DMS 273 (cell line): ENCODE measurements at regions not wholly inside any gene's neighbourhood (a gene's known extent, or its start where the extent isn't known, plus 50 kb on each side); places are given as distances from the start of the nearest gene placed in this dataset.

Experiments
- DNase-seq: peaks from one replicate; lab custom pipeline; 2025; ENCODE audit not compliant: unreplicated experiment; lab: John Stamatoyannopoulos, UW

DNA sequence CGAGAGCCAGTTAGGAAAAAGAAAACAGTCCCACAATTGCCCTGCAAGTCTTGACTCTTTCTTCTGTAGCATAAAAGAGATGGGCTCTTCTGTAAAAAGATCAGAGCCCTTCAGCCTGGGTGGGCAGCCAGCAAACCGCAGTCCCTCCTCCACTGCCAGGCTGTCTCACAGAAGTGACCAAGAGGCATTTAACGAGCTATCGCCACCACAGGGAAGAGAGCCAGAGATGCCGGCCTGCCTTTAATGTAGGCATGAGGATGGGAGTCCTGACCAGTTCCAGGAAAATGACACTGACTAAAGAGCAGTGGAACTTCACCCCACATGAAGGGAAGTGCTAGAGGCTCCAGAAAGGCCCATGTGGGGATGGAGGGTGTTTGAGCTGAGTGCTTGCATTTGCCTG is 264.6 kb downstream of the NDUFS4 start:
- no peak for DNase-seq

- no peak for DNase-seq
Measured at GRCh38 chr5:53825926-53826325, 265.5 kb downstream of the NDUFS4 start.

DNA sequence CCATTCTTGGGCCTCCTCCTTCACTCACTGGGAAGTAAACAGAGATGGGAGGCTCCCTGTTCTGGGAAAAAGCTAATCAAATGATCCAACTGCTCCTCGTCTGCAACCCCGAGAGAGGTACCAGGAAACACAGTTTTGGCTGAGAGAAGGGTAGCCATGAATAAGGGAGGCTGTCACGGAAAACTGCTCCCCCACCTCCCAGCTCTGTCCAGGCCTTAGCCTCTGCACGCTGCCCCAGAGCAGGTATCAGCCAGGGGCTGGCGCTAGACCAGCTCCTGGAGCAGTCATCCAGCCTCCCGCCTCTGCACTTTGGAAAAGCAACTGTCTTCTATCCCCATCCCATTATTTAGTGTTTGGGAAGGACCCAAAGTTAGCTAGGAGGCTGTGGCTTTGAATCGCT is 266.1 kb downstream of the NDUFS4 start:
- DNase-seq = no peak

DNA sequence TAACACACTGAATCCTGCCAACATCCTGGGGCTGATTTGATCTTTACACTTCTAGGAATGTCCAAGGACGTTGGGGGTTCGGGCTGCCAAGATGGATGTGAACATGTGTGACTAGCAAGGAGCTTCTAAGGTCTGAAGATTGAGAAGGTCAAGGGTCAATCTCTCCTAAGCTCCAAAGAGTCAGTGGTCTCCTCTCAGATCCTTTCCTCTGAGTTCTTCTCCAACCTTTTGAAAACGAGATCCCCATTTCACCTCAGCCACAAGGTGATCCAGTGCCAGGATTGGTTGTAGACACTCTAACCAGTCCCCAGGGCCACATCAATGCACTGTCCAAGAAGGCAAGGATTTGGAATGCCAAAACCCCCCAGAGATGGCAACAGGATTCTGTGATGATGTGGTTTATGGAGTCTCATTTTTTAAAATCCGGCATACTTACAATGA is 266.8 kb downstream of the NDUFS4 start:
- no peak for DNase-seq

DNA sequence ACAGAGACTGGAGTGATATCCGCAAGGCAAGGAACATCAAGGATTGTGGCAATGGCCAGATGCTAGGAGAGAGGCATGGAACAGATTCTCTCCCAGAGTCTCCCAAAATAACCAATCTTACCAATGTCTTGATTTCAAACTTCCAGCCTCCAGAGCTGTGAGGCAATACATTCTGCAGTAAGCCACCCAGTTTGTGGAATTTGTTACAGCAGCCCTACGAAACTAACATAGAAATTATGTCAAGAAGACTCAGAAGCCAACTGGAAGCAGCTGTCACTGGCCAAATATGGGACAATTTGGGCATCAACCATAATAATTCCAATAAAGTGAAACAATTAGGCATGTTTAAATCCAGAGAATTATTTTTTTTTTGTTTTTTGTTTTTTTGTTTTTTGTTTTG is 271.1 kb downstream of the NDUFS4 start:
- no peak for DNase-seq
